SK-N-SH treated with all-trans-retinoic acid at 6 μM for 48 hours (cell line): ENCODE measurements at regions not wholly inside any gene's neighbourhood (a gene's known extent, or its start where the extent isn't known, plus 50 kb on each side); places are given as distances from the start of the nearest gene placed in this dataset.

Experiments
- BACH2 ChIP-seq: fragments of 250-450 bp; sonication (Bioruptor Pico); IDR thresholded peaks from 2 replicates; pipeline ENCODE4 v1.9.0; 2021; ENCODE audit warnings: mild to moderate bottlenecking, borderline replicate concordance
- OSR1 ChIP-seq: fragments of 250-450 bp; sonication (Bioruptor Pico); IDR thresholded peaks from 2 replicates; pipeline ENCODE4 v1.8.0; 2022; ENCODE audit warnings: moderate library complexity, mild to moderate bottlenecking, inconsistent platforms
- RARB ChIP-seq: fragments of 250-450 bp; sonication (Bioruptor Pico); IDR thresholded peaks from 2 replicates; pipeline ENCODE4 v1.8.0; 2021; ENCODE audit warnings: mild to moderate bottlenecking, moderate library complexity
- TOX ChIP-seq: fragments of 250-450 bp; sonication (Bioruptor Pico); IDR thresholded peaks from 2 replicates; pipeline ENCODE4 v1.8.0; 2021; ENCODE audit warnings: mild to moderate bottlenecking, moderate library complexity, borderline replicate concordance
- ZFP3 ChIP-seq: fragments of 250-450 bp; sonication (Bioruptor Pico); IDR thresholded peaks from 2 replicates; pipeline ENCODE4 v1.5.0; 2020; ENCODE audit warnings: mild to moderate bottlenecking, moderate library complexity
- ZNF70 ChIP-seq: fragments of 450-650 bp; formaldehyde crosslinking; IDR thresholded peaks from 2 replicates; pipeline ENCODE4 v1.5.0; 2020; ENCODE audit warnings: mild to moderate bottlenecking, moderate library complexity

- TF ChIP-seq ZFP3 (no peak), OSR1 (CRISPR knock-in tag) (no peak), ZNF70 (CRISPR knock-in tag) (no peak), RARB (no peak), TOX (CRISPR knock-in tag) (no peak), BACH2 (CRISPR knock-in tag) (no peak)
Measured at GRCh38 chr4:158112611-158113010, 60.2 kb downstream of the GASK1B start.
